MV-4-11 (cell line): ENCODE measurements at regions not wholly inside any gene's neighbourhood (a gene's known extent, or its start where the extent isn't known, plus 50 kb on each side); places are given as distances from the start of the nearest gene placed in this dataset.

Experiments
- DNase-seq: peaks from one replicate; lab custom pipeline; 2025; lab: John Stamatoyannopoulos, UW

DNA sequence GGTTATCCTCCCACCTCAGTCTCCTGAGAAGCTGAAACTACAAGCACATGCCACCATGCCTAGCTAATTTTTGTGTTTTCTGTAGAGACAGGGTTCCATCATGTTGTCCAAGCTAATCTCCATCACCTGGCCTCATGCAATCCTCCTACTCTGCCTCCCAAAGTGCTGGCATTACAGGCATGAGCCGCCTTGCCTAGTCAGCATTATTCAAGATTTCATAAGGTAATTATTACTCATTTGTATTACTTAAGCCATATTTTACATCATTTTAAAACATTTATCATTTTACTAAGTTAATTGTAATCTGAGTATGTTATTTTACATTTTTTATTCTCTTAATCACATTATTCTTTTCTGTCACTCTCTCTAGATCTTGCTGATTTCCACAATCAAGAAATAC, 1575.6 kb downstream of the NCAM2 start:
- no peak for DNase-seq

GRCh38 chr21:22575165-22575584, 1577.0 kb downstream of the NCAM2 start:
- DNase-seq, result peak; percentile 52

DNA sequence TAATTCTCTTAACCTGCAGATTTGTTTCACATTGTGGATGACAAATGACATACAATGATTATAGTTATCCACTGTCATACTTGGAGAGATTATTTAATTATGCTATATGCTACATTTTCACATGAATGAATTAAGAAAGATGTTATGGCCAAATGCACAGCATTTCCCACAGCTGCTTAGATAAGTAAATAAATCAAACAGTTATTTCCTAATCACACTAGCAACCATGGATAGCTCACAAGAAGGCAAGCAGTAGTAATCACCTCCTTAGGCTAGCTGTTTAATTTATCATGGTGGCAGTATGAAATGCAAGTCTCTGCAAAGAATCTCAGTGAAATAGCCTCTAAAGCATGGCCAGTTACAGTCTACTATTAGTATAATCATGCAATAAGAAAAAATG, 1581.5 kb downstream of the NCAM2 start:
- DNase-seq, result no peak

GRCh38 chr21:22582026-22582425, 1583.8 kb downstream of the NCAM2 start:
- DNase-seq, result no peak

DNA sequence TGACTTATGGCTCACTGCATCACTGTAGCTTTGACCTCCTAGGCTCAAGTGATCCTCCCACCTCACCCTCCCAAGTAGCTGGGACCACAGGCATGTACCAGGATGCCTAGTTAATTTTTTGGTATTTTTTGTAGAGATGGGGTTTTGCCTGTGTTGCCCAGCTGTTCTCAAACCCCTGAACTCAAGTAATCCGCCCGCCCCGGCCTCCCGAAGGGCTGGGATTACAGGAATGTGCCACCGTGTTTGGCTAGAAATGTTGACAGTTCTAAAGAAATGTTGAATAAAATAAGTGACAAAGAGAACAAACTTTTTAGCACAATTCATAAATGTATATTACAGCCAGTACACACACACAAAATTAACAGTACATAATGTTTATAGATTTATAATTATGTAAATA, 1586.1 kb downstream of the NCAM2 start:
- no peak for DNase-seq

GRCh38 chr21:22585558-22585957, 1587.3 kb downstream of the NCAM2 start:
- DNase-seq, result peak; percentile 95

- no peak for DNase-seq
Measured at GRCh38 chr21:22597660-22598255, 1599.5 kb downstream of the NCAM2 start.

- peak; percentile 76 for DNase-seq
Measured at GRCh38 chr21:22609802-22610201, 1611.6 kb downstream of the NCAM2 start.

GRCh38 chr21:22627911-22628310, 1629.7 kb downstream of the NCAM2 start:
- DNase-seq, result no peak

GRCh38 chr21:22630953-22631465, 1632.8 kb downstream of the NCAM2 start:
- no peak for DNase-seq

DNA sequence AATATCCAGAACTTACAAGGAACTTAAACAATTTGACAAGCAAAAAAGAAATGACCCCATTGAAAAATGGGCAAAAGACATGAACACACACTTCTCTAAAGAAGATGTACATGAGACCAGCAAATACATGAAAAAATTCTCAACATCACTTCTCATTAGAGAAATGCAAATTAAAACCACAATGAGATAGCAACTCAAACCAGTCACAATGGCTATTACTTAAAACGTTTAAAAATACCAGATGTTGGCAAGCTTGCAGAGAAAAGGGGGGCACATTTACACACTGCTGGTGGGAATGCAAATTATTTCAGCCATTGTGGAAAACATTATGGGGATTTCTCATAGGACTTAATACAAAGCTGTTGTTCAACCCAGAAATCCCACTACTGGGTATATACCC, 1634.0 kb downstream of the NCAM2 start:
- no peak for DNase-seq

DNA sequence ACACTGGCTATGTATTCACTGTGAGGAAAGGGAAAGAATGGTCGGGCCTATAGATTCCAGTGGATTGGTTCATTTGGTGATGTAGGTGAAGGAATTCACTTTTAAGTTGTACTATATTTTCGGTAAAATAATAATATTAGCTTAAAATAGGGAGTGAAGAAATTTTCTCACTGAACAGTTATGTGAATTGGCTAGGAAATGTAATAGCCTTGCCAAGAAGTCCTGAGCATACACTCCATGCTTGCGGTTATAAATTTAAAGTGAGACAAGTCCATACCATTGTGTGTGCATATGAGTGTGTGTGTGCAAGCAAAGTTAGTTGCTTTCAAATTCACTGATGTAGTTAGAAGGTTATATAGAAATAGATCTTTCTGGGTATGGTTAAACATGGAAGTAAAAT, 1651.0 kb downstream of the NCAM2 start:
- DNase-seq, result no peak

DNA sequence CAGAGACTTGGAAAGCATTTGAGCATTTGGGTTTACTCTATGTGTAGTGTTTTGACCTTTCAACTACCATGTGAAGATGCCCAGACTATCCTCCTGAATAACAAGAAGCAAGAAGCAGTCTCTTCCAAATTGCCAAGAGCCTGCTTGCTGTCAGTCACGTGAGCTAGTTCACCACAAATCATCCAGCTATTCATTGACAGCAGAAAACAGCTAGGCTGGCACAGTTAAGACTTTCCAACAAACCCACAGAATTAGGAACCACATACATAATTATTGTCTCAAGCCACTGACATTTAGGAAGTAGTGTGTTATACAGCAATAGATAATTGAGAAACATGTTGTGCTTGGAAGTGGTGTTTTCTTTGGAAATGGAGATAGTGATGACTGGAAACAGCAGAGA, 1652.0 kb downstream of the NCAM2 start:
- peak; percentile 77 for DNase-seq

GRCh38 chr21:22657781-22658180, 1659.6 kb downstream of the NCAM2 start:
- DNase-seq, result no peak

- DNase-seq, result no peak
Measured at GRCh38 chr21:22670148-22670547, 1671.9 kb downstream of the NCAM2 start.

DNA sequence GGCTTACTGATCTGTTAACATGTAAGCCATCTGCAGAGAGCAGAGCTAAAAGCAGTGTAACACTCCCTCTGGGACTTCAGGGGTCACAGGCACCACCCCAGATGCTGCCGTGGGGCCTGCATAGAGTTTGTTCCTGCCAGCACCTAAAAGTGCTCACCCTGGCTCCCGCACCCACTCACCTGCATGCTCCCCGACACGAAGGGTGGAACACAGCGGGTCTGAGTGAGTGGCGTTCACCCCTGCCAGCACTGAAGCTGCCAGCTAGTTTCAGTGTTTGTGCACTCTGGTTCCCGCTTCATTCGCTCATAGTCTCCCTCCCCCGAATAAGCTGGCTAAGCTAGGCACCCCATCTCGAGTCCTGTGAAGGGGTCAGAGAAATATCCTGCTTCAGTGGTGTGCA, 1681.0 kb downstream of the NCAM2 start:
- DNase-seq, result no peak

DNA sequence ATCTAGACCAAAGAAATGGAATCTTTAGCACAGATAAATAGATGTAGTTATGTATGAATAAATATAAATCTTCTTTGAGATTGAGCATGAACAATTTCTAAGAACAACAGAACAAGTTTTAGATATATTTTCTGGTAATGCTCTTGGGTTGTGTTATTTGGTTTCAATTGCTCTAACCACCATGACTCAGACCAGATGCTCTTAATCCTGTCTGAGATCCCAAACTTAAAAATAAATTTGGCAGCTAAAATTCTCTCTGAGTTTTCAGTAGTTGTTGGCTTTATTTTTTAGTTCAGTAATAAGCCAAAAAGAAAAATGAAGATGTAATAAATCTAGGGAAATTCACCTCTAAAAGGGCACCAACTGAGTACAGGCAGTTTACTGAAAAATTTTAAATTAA, 1693.4 kb downstream of the NCAM2 start:
- peak; percentile 37 for DNase-seq

- DNase-seq, result peak; percentile 56
Measured at GRCh38 chr21:22703521-22703920, 1705.3 kb downstream of the NCAM2 start.

GRCh38 chr21:22710721-22711120, 1712.5 kb downstream of the NCAM2 start:
- no peak for DNase-seq

GRCh38 chr21:22711636-22712035, 1713.4 kb downstream of the NCAM2 start:
- DNase-seq, result no peak

DNA sequence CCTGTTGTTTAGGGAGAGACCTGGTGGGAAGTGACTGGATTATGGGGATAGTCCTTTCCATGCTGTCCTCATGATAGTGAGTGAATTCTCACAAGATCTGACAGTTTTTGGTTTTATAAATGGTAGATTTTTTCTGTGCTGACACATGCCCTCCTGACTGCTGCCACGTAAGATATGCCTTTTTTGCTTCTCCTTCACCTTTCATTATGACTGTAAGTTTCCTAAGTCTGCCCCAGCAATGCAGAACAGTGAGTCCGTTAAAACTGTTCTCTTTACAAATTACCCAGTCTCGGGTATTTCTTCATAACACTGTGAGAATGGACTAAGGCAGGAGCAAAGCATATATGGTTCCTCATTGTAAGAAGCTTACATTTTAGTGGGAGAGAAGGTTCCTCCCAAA, 1727.2 kb downstream of the NCAM2 start:
- DNase-seq, result no peak

- no peak for DNase-seq
Measured at GRCh38 chr21:22728091-22728490, 1729.9 kb downstream of the NCAM2 start.

DNA sequence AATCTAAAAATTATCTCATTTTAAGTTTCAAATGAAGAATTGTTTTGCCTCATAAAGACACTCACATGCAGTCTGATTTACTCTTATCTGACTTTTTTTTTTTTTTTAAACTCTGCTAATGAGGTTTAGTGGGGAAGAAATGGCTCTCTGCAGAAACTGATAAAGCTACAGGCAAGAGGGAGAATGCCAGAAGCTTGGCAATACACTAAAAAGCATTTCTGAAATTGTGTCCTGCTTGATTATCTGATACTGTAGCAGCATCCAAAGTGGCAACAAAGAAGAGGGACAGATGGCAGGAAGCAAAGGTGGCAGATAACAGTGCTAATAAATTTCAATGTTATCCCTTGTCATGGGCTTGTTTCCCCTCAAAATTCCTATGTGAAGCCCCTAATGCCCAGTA, 1744.9 kb downstream of the NCAM2 start:
- no peak for DNase-seq

DNA sequence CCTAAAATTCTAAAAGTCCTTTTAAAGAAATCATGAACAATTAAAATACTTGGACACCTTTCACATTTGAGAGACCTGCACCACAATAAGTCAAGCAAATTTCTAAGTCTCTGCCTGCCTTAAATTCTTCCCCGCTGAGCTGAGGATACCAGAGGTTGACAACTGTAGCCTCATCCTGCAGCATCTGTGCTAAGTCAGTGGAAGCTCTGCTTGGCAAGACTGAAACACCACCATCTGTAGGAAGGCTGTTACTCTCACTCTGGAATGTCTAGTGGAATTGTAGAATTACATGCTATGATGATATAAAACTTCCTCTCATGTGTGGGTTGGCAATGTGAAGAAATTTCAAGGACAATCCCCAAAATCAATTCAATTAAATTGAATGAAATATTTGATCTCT, 1756.5 kb downstream of the NCAM2 start:
- no peak for DNase-seq
